H1 (cell line): ENCODE measurements at regions not wholly inside any gene's neighbourhood (a gene's known extent, or its start where the extent isn't known, plus 50 kb on each side); places are given as distances from the start of the nearest gene placed in this dataset.

Experiments
- ATF3 ChIP-seq: IDR thresholded peaks from 2 replicates; pipeline ENCODE4 v1.6.1; 2011; ENCODE audit warnings: low read depth, mild to moderate bottlenecking, low read length; ENCODE audit not compliant: insufficient read depth
- BCL11A ChIP-seq, 2 experiments: IDR thresholded peaks; one replicate each; pipeline ENCODE4 v1.6.1; 2011; ENCODE audit warnings: low read depth in 2 of 2, low read length in 2 of 2, mild to moderate bottlenecking in 2 of 2
- CEBPB ChIP-seq: IDR thresholded peaks from 2 replicates; pipeline ENCODE4 v1.6.1; 2012; ENCODE audit warnings: low read depth, low read length
- CHD2 ChIP-seq: IDR thresholded peaks from 2 replicates; pipeline ENCODE4 v1.6.1; 2012; ENCODE audit warnings: low read length, improper control_type of control experiment
- CHD7 ChIP-seq: fragments of 300-600 bp; sonication (generic); IDR thresholded peaks from 2 replicates; pipeline ENCODE4 v1.7.1; 2012; ENCODE audit warnings: low read length, moderate library complexity, mild to moderate bottlenecking, inconsistent platforms; ENCODE audit not compliant: insufficient replicate concordance
- GTF2F1 ChIP-seq: IDR thresholded peaks from 2 replicates; pipeline ENCODE4 v1.6.1; 2012; ENCODE audit warnings: low read depth, low read length, improper control_type of control experiment, borderline replicate concordance
- RAD21 ChIP-seq, 2 experiments: IDR thresholded peaks in 1 of 2; conservative IDR thresholded peaks in 1 of 2; 2 replicates each; pipeline ENCODE4 v1.6.1; 2011; ENCODE audit warnings: low read depth in 2 of 2, low read length in 2 of 2, improper control_type of control experiment in 1 of 2, inconsistent platforms in 1 of 2, mild to moderate bottlenecking in 1 of 2, moderate library complexity in 1 of 2
- RFX5 ChIP-seq: IDR thresholded peaks from 2 replicates; pipeline ENCODE4 v1.6.1; 2011; ENCODE audit warnings: low read depth, low read length, improper control_type of control experiment, borderline replicate concordance
- RNF2 ChIP-seq: fragments of 200-900, 300-1000 bp; sonication (generic); IDR thresholded peaks from 2 replicates; pipeline ENCODE4 v1.7.1; 2016; ENCODE audit warnings: borderline replicate concordance, low read depth, mild to moderate bottlenecking, antibody characterized with exemption, low read length; ENCODE audit not compliant: poor library complexity, severe bottlenecking; ENCODE audit errors: missing control alignments
- SP2 ChIP-seq: IDR thresholded peaks from 2 replicates; pipeline ENCODE4 v1.6.1; 2012; ENCODE audit warnings: mild to moderate bottlenecking, low read length, inconsistent platforms
- SUZ12 ChIP-seq: fragments of 200-600 bp; sonication (generic); IDR thresholded peaks from 2 replicates; pipeline ENCODE4 v1.6.1; 2012; ENCODE audit warnings: mild to moderate bottlenecking, inconsistent platforms, low read length, moderate library complexity, mixed read lengths

DNA sequence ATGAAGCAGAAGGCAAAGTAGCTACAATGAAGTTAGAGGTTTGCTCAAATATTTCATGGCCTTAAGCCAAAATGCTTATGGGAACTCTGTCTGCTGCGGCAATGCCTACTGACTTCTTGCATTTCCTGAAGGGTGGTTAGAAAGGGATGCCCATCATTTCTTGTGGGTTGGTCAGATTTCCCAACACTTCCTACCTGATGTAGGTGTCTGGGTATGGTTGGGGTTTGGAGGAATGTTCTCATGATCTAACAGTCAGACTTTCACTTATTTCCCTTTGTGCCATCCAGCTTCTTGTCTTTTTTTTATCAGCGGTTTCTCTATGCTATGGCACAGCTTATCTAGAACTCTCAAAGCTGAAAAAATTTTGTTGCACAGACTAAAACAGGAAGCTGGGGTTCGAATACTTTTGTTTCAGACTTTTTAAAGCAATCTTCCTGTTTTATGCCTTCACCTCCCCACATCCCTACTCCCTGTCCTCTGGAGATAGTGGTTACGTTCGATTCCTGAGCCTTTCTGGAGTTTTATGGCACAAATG, 307.7 kb downstream of the USP25 start (continued):
- TF ChIP-seq CHD7 (no peak), SUZ12 (no peak), RAD21 (IDR thresholded peaks at IDR 0.05 in 1 of 2, conservative IDR thresholded peaks at IDR 0.05 in 1 of 2; ENCODE audit: low read depth in 2 of 2, low read length in 2 of 2) (no peak), BCL11A (IDR thresholded peaks at IDR 0.05; ENCODE audit: low read depth in 2 of 2, low read length in 2 of 2) (no peak), RNF2 (no peak), ATF3 (no peak), CHD2 (no peak), GTF2F1 (no peak), RFX5 (no peak), CEBPB (no peak), SP2 (no peak)
